Activated naive CD4-positive, alpha-beta T cell treated with anti-CD3 and anti-CD28 coated beads for 36 hours (primary cell): ENCODE measurements at regions not wholly inside any gene's neighbourhood (a gene's known extent, or its start where the extent isn't known, plus 50 kb on each side); places are given as distances from the start of the nearest gene placed in this dataset.

Experiments used
- CTCF ChIA-PET: fragments of 350-600 bp; sonication (Branson Sonifier 250); formaldehyde crosslinking; loops from one replicate; lab custom pipeline; 2021; ENCODE audit warnings: antibody characterized with exemption; lab: Charles Lee
- DNase-seq: peaks from one replicate; pipeline ENCODE4 v3.0.0-alpha.2; 2020
- H3K27ac Mint-ChIP-seq: one replicate; pipeline ENCODE4 v1.8.0; 2021; ENCODE audit warnings: mild to moderate bottlenecking, mixed read lengths
- H3K27me3 Mint-ChIP-seq: one replicate; pipeline ENCODE4 v1.8.0; 2021; ENCODE audit warnings: low read depth, mixed read lengths
- H3K36me3 Mint-ChIP-seq: one replicate; pipeline ENCODE4 v1.8.0; 2021; ENCODE audit warnings: low read depth, mixed read lengths
- H3K4me1 Mint-ChIP-seq: one replicate; pipeline ENCODE4 v1.8.0; 2021; ENCODE audit warnings: low read depth, mixed read lengths
- H3K4me3 Mint-ChIP-seq: one replicate; pipeline ENCODE4 v1.8.0; 2021; ENCODE audit warnings: mild to moderate bottlenecking, moderate library complexity, mixed read lengths
- H3K9me3 Mint-ChIP-seq: one replicate; pipeline ENCODE4 v1.8.0; 2021; ENCODE audit warnings: mixed read lengths
- intact Hi-C: fragments of 100-400 bp; cut with micrococcal nuclease; formaldehyde crosslinking; loops from one replicate; pipeline ENCODE4 v1.15.1; 2023

GRCh38 chr3:66620296-66620695 is 119.5 kb upstream of the LRIG1 start:
- CTCF ChIA-PET, result no interaction called here
- H3K27ac Mint-ChIP-seq, result no peak overlapping the region
- intact Hi-C loops, result no loop called here
- peaks cover 5% of the 10 kb centered on the region for H3K4me1 Mint-ChIP-seq
- DNase-seq, result no peak
- no peaks in the 10 kb centered on the region for H3K36me3 Mint-ChIP-seq
- H3K9me3 Mint-ChIP-seq, result no peaks in the 10 kb centered on the region
- H3K27me3 Mint-ChIP-seq, result no peaks in the 10 kb centered on the region
- H3K4me3 Mint-ChIP-seq, result no peak overlapping the region

DNA sequence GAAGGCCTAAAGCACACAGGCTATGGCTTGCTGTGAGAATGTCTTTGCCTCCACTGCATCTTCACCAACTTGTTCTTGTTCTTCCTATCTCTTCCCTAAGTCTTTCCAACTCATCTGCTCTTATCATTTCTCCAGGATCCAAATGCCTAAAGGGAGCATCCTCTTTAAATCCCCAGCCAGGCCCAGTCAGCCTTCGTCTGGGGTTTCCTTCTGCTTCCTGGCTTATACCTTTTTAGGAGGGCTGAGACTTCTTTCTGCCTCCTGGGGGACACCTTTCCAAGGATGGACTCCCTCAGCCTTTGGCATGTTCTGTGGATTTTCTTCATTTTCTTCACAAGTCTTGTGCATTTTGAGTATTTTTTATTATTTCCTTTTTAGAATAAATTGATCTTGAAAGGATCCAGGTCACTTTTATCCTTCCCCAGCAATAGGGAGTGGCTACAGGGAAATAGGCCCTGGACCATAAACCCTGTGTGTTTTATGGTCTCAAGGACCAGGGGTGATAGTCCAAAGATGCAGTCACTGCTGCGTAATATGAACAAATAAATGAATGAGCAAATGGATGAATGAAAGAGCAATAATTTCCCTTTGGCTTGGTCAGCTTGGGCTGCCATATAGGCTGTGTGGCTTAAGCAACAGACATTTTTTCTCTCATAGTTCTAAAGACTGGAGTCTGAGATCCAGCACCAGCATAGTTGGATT is 122.1 kb upstream of the LRIG1 start:
- H3K9me3 Mint-ChIP-seq, result no peaks in the 10 kb centered on the region
- H3K4me1 Mint-ChIP-seq, result no peaks in the 10 kb centered on the region
- intact Hi-C loops, result no loop called here
- H3K36me3 Mint-ChIP-seq, result no peaks in the 10 kb centered on the region
- CTCF ChIA-PET, result no interaction called here
- no peak overlapping the region for H3K27ac Mint-ChIP-seq
- H3K4me3 Mint-ChIP-seq, result no peak overlapping the region
- no peak for DNase-seq
- H3K27me3 Mint-ChIP-seq, result no peaks in the 10 kb centered on the region

GRCh38 chr3:66625505-66626216 is 124.8 kb upstream of the LRIG1 start:
- DNase-seq, result no peak
- no peaks in the 10 kb centered on the region for H3K4me1 Mint-ChIP-seq
- H3K27ac Mint-ChIP-seq, result no peak overlapping the region
- no peaks in the 10 kb centered on the region for H3K36me3 Mint-ChIP-seq
- no peaks in the 10 kb centered on the region for H3K9me3 Mint-ChIP-seq
- H3K4me3 Mint-ChIP-seq, result no peak overlapping the region
- no peaks in the 10 kb centered on the region for H3K27me3 Mint-ChIP-seq
- CTCF ChIA-PET, result interaction anchor here (0.6 to 0.8 kb wide), 2 partner anchors 11 to 305 kb away, joined by 3 to 5 read pairs; no protein-coding TSS in a partner anchor
- intact Hi-C loops, result no loop called here

- H3K9me3 Mint-ChIP-seq, result no peaks in the 10 kb centered on the region
- no peak overlapping the region for H3K27ac Mint-ChIP-seq
- intact Hi-C loops, result no loop called here
Measured at GRCh38 chr3:66629150-66629981, 128.5 kb upstream of the LRIG1 start.

DNA sequence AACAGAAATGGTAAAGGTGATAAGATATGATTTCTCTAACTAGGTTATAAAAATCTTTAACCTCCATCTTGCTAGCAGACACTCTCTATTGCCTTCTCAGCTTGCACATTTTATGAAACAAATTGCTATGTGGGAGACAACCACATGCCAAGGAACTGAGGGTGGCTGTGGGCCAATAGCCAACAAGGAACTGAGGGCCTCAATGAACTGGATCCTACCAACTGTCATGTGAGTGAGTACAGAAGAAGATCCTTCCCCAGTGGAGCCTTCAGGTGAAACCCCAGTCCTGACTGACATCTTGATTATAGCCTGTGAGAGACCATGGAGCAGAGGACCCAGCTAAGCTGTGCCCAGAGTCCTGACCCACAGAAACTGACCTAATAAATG is 129.2 kb upstream of the LRIG1 start:
- H3K9me3 Mint-ChIP-seq, result no peaks in the 10 kb centered on the region
- intact Hi-C loops, result no loop called here
- no peaks in the 10 kb centered on the region for H3K4me1 Mint-ChIP-seq
- no peaks in the 10 kb centered on the region for H3K36me3 Mint-ChIP-seq
- no peak overlapping the region for H3K4me3 Mint-ChIP-seq
- DNase-seq, result no peak
- CTCF ChIA-PET, result interaction anchor here (0.7 kb wide), 1 partner anchor 236 kb away, joined by 3 read pairs; no protein-coding TSS in a partner anchor
- H3K27me3 Mint-ChIP-seq, result no peaks in the 10 kb centered on the region
- H3K27ac Mint-ChIP-seq, result no peak overlapping the region

More at GRCh38 chr3:66629150-66629981, 128.5 kb upstream of the LRIG1 start:
- DNase-seq, result no peak
- Mint-ChIP-seq H3K4me1 (no peaks in the 10 kb centered on the region), H3K4me3 (no peak overlapping the region), H3K36me3 (no peaks in the 10 kb centered on the region), H3K27me3 (no peaks in the 10 kb centered on the region)
- CTCF ChIA-PET, result interaction anchor here (0.7 kb wide), 1 partner anchor 235 kb away, joined by 3 read pairs; no protein-coding TSS in a partner anchor

GRCh38 chr3:66633402-66634381 is 132.9 kb upstream of the LRIG1 start:
- no peaks in the 10 kb centered on the region for H3K9me3 Mint-ChIP-seq
- H3K27me3 Mint-ChIP-seq, result no peaks in the 10 kb centered on the region
- CTCF ChIA-PET, result no interaction called here
- intact Hi-C loops, result no loop called here
- peaks cover 5% of the 10 kb centered on the region for H3K4me1 Mint-ChIP-seq
- H3K36me3 Mint-ChIP-seq, result no peaks in the 10 kb centered on the region
- DNase-seq, result no peak
- H3K27ac Mint-ChIP-seq, result no peak overlapping the region
- no peak overlapping the region for H3K4me3 Mint-ChIP-seq

DNA sequence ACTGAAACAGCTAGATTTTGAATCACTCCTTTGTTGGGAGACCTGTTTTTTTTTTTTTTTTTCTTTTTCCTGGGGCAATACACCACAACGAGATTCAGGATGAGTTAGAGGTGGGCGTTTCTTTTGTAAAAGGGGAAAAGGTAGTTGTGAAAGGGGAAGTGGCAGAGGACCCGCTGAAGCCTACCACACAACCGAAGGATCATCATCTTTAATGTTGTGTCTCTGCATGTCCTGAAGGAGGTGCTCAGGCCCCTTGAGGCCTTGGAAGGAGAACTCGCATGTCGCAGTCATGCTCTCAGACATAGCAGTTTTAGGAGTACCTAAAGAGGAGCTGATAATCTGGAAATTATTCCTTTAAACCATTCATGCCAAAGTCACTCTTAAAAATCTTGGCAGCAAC is 137.9 kb upstream of the LRIG1 start:
- peak; percentile 7 for DNase-seq
- H3K4me3 Mint-ChIP-seq, result no peak overlapping the region
- no peaks in the 10 kb centered on the region for H3K27me3 Mint-ChIP-seq
- H3K36me3 Mint-ChIP-seq, result no peaks in the 10 kb centered on the region
- no peaks in the 10 kb centered on the region for H3K9me3 Mint-ChIP-seq
- peaks cover 8% of the 10 kb centered on the region for H3K4me1 Mint-ChIP-seq
- H3K27ac Mint-ChIP-seq, result no peak overlapping the region
- intact Hi-C loops, result no loop called here
- CTCF ChIA-PET, result interaction anchor here (0.6 kb wide), 2 partner anchors 137 to 165 kb away, joined by 4 to 9 read pairs; no protein-coding TSS in a partner anchor

- CTCF ChIA-PET, result no interaction called here
- no peak for DNase-seq
- no peaks in the 10 kb centered on the region for H3K9me3 Mint-ChIP-seq
- H3K4me3 Mint-ChIP-seq, result no peak overlapping the region
- H3K27ac Mint-ChIP-seq, result no peak overlapping the region
- H3K36me3 Mint-ChIP-seq, result no peaks in the 10 kb centered on the region
- H3K4me1 Mint-ChIP-seq, result peaks cover 8% of the 10 kb centered on the region
- H3K27me3 Mint-ChIP-seq, result no peaks in the 10 kb centered on the region
- intact Hi-C loops, result no loop called here
Measured at GRCh38 chr3:66639809-66640356, 139.1 kb upstream of the LRIG1 start.

GRCh38 chr3:66642019-66642418 is 141.2 kb upstream of the LRIG1 start:
- Mint-ChIP-seq H3K4me1 (peaks cover 8% of the 10 kb centered on the region), H3K36me3 (no peaks in the 10 kb centered on the region), H3K4me3 (no peak overlapping the region), H3K27ac (no peak overlapping the region), H3K9me3 (peaks cover 4% of the 10 kb centered on the region), H3K27me3 (no peaks in the 10 kb centered on the region)
- intact Hi-C loops, result no loop called here
- DNase-seq, result no peak
- CTCF ChIA-PET, result interaction anchor here (1.3 kb wide), 1 partner anchor 244 kb away, joined by 4 read pairs; no protein-coding TSS in a partner anchor

GRCh38 chr3:66642484-66642883 is 141.7 kb upstream of the LRIG1 start:
- CTCF ChIA-PET, result interaction anchor here (1.3 kb wide), 1 partner anchor 245 kb away, joined by 4 read pairs; no protein-coding TSS in a partner anchor
- Mint-ChIP-seq H3K4me3 (no peak overlapping the region), H3K4me1 (peaks cover 8% of the 10 kb centered on the region), H3K9me3 (peaks cover 4% of the 10 kb centered on the region), H3K36me3 (no peaks in the 10 kb centered on the region), H3K27ac (no peak overlapping the region), H3K27me3 (no peaks in the 10 kb centered on the region)
- intact Hi-C loops, result no loop called here
- no peak for DNase-seq

DNA sequence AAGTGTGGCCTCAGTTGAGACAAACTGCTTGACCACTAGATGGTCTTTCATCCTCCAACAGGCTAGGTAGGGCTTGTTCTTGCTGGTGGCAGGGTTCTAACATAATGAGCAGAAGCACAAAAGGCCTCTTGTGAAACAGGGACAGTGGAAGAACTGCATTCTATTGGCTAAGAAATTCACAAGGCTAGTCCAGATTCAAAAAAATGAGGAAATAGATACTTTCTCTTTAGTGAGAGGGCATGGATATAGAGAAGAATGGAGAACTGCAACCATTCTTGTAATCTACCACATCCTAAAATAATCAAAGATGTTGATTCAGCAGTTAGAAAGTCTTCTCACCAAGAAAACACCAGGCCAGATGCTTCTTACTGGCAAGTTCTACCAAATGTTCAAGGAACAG is 143.7 kb upstream of the LRIG1 start:
- no peak for DNase-seq
- no peak overlapping the region for H3K4me3 Mint-ChIP-seq
- intact Hi-C loops, result no loop called here
- H3K36me3 Mint-ChIP-seq, result no peaks in the 10 kb centered on the region
- H3K27me3 Mint-ChIP-seq, result no peaks in the 10 kb centered on the region
- no peaks in the 10 kb centered on the region for H3K4me1 Mint-ChIP-seq
- CTCF ChIA-PET, result no interaction called here
- H3K27ac Mint-ChIP-seq, result no peak overlapping the region
- H3K9me3 Mint-ChIP-seq, result peaks cover 4% of the 10 kb centered on the region
